ENCODE measurements at regions not wholly inside any gene's neighbourhood (a gene's known extent, or its start where the extent isn't known, plus 50 kb on each side); places are given as distances from the start of the nearest gene placed in this dataset.

- H3K9me3 ChIP-seq: no peaks in the 10 kb centered on the region
- WGBS, 2 donors: 80 to 89% methylated on average over 8 of the region's 8 CpGs
- intact Hi-C loops (cut with DNase I): no loop called here
- DNase-seq: no peak
- no peak overlapping the region for H3K27ac ChIP-seq
- H3K4me1 ChIP-seq: no peaks in the 10 kb centered on the region
- TF ChIP-seq, protein P1, sequence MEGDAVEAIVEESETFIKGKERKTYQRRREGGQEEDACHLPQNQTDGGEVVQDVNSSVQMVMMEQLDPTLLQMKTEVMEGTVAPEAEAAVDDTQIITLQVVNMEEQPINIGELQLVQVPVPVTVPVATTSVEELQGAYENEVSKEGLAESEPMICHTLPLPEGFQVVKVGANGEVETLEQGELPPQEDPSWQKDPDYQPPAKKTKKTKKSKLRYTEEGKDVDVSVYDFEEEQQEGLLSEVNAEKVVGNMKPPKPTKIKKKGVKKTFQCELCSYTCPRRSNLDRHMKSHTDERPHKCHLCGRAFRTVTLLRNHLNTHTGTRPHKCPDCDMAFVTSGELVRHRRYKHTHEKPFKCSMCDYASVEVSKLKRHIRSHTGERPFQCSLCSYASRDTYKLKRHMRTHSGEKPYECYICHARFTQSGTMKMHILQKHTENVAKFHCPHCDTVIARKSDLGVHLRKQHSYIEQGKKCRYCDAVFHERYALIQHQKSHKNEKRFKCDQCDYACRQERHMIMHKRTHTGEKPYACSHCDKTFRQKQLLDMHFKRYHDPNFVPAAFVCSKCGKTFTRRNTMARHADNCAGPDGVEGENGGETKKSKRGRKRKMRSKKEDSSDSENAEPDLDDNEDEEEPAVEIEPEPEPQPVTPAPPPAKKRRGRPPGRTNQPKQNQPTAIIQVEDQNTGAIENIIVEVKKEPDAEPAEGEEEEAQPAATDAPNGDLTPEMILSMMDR (IDR thresholded peaks at IDR 0.05): no peak
- no peak for TF ChIP-seq POLR2A (IDR thresholded peaks at IDR 0.05)
- no peaks in the 10 kb centered on the region for H3K27me3 ChIP-seq
- no peaks in the 10 kb centered on the region for H3K36me3 ChIP-seq
- no peak overlapping the region for H3K4me3 ChIP-seq
Measured at GRCh38 chr2:35871672-35872071, 483.9 kb upstream of the CRIM1 start.

- H3K4me3 ChIP-seq: no peak overlapping the region
- TF ChIP-seq POLR2A (IDR thresholded peaks at IDR 0.05): no peak
- H3K36me3 ChIP-seq: no peaks in the 10 kb centered on the region
- no peaks in the 10 kb centered on the region for H3K9me3 ChIP-seq
- no peak overlapping the region for H3K27ac ChIP-seq
- no peaks in the 10 kb centered on the region for H3K4me1 ChIP-seq
- 62 to 68% methylated on average over 1 of the region's 1 CpG for WGBS, 2 donors
- H3K27me3 ChIP-seq: no peaks in the 10 kb centered on the region
- intact Hi-C loops (cut with DNase I): no loop called here
- DNase-seq: no peak
Measured at GRCh38 chr2:35870713-35871112, 484.9 kb upstream of the CRIM1 start.

DNA sequence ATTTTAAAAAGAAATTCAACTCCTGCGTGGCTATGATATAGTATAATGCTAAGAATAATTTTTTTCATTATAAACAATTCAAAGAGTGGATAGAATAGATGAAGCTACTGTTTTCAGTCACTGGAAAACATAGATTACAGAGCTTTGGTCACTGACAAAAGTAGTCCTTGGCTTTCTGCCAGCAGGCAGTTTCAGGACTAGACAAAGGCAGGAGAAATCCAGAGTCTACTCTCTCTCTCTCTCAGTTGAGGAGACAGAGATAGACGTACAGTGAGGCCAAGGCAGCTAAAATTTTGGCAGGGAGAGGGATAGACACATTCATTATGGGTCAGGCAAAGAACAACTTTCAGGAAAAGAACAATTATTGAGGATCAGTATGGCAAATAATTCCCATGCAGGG is 491.4 kb upstream of the CRIM1 start:
- H3K36me3 ChIP-seq: no peaks in the 10 kb centered on the region
- no peak overlapping the region for H3K4me3 ChIP-seq
- no peak overlapping the region for H3K27ac ChIP-seq
- DNase-seq: no peak
- no peaks in the 10 kb centered on the region for H3K27me3 ChIP-seq
- no peaks in the 10 kb centered on the region for H3K4me1 ChIP-seq
- TF ChIP-seq, protein P1 (IDR thresholded peaks at IDR 0.05): no peak
- no peak for TF ChIP-seq POLR2A (IDR thresholded peaks at IDR 0.05)
- no peaks in the 10 kb centered on the region for H3K9me3 ChIP-seq
- intact Hi-C loops (cut with DNase I): no loop called here
- WGBS, 2 donors: 49 to 62% methylated on average over 2 of the region's 2 CpGs

- H3K4me1 ChIP-seq: no peaks in the 10 kb centered on the region
- TF ChIP-seq POLR2A (IDR thresholded peaks at IDR 0.05): no peak
- TF ChIP-seq, protein P1 (IDR thresholded peaks at IDR 0.05): no peak
- no peak overlapping the region for H3K27ac ChIP-seq
- no peaks in the 10 kb centered on the region for H3K36me3 ChIP-seq
- WGBS, 2 donors: 93 to 95% methylated on average over 1 of the region's 1 CpG
- H3K9me3 ChIP-seq: no peaks in the 10 kb centered on the region
- no peak for DNase-seq
- intact Hi-C loops (cut with DNase I): no loop called here
- no peaks in the 10 kb centered on the region for H3K27me3 ChIP-seq
- H3K4me3 ChIP-seq: no peak overlapping the region
Measured at GRCh38 chr2:35858216-35858615, 497.4 kb upstream of the CRIM1 start.

DNA sequence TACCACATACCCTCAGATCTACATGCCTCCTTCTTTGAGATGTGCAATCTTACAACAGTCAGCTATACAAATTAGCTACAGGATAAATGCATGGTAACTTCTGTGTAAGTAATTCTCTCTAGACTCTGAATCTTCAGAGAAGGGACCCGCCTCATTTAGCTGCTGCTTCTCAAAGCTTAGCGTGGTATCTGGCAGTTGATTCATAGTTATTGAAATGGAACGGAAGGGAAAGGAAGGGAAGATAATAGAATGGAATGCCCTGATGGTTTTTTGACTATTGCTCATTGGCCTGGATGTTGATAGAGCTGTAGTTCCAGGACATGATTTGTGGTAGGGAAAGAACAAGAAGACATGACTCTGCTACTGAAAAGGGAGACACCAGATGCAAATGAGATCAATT is 498.1 kb upstream of the CRIM1 start:
- no peaks in the 10 kb centered on the region for H3K4me1 ChIP-seq
- 41 to 66% methylated on average over 3 of the region's 3 CpGs for WGBS, 2 donors
- H3K4me3 ChIP-seq: no peak overlapping the region
- H3K36me3 ChIP-seq: no peaks in the 10 kb centered on the region
- no peaks in the 10 kb centered on the region for H3K9me3 ChIP-seq
- no peaks in the 10 kb centered on the region for H3K27me3 ChIP-seq
- TF ChIP-seq, protein P1 (IDR thresholded peaks at IDR 0.05): no peak
- TF ChIP-seq POLR2A (IDR thresholded peaks at IDR 0.05): no peak
- no peak for DNase-seq
- intact Hi-C loops (cut with DNase I): no loop called here
- H3K27ac ChIP-seq: no peak overlapping the region

DNA sequence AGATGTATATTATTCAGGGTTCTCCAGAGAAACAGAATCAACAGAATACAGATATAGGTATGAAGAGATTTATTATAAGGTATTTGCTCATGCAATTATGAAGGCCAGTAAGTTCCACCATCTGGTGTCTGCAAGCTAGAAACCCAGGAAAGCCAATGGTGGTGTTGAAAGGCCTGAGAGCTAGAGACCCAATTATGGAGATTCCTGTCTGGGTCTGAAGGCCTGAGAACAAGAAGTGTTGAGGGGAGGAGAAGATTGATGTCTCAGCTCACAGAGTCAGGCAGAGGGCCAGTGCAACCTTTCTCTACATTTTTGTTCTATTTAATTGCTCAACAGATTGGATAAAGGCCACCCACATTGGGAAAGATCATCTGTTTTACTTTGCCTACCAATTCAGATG is 524.2 kb upstream of the CRIM1 start:
- no peaks in the 10 kb centered on the region for H3K27me3 ChIP-seq
- TF ChIP-seq, protein P1 (IDR thresholded peaks at IDR 0.05): no peak
- TF ChIP-seq POLR2A (IDR thresholded peaks at IDR 0.05): no peak
- H3K27ac ChIP-seq: no peak overlapping the region
- H3K4me3 ChIP-seq: no peak overlapping the region
- H3K9me3 ChIP-seq: no peaks in the 10 kb centered on the region
- H3K4me1 ChIP-seq: no peaks in the 10 kb centered on the region
- intact Hi-C loops (cut with DNase I): no loop called here
- DNase-seq: no peak
- no peaks in the 10 kb centered on the region for H3K36me3 ChIP-seq
